Adrenal gland (tissue), 9 donors: ENCODE measurements at regions not wholly inside any gene's neighbourhood (a gene's known extent, or its start where the extent isn't known, plus 50 kb on each side); places are given as distances from the start of the nearest gene placed in this dataset.

Experiments
- DNase-seq, 7 donors: peaks; one replicate each; pipeline ENCODE4 v3.0.0-alpha.2; 2019 to 2020
- H3K27ac ChIP-seq, 5 donors: fragments of 200-600 bp; sonication (generic) in 4 of 5; 1 replicate in 3 of 5; 2 replicates in 2 of 5; pipeline versions ENCODE4 v1.5.1 to v1.8.0; 2016 to 2020; ENCODE audit warnings: mild to moderate bottlenecking in 1 of 5
- H3K27me3 ChIP-seq: fragments of 200-600 bp; 2 replicates; pipeline ENCODE4 v1.8.0; 2021
- H3K36me3 ChIP-seq, 2 donors: fragments of 200-600 bp; replicated peaks in 1 of 2; 1 replicate in 1 of 2; 2 replicates in 1 of 2; pipeline versions ENCODE4 v1.5.1 to v1.8.0; 2018 to 2022
- H3K4me1 ChIP-seq, 2 donors: fragments of 200-600 bp; replicated peaks in 1 of 2; 1 replicate in 1 of 2; 2 replicates in 1 of 2; pipeline versions ENCODE4 v1.5.1 to v1.8.0; 2018 to 2021
- H3K4me3 ChIP-seq, 4 donors: fragments of 200-600 bp; sonication (generic) in 3 of 4; one replicate each; pipeline ENCODE4 v1.5.1; 2016 to 2018
- H3K9me3 ChIP-seq, 3 donors: fragments of 200-600 bp; sonication (generic) in 1 of 3; replicated peaks in 1 of 3; 1 replicate in 2 of 3; 2 replicates in 1 of 3; pipeline versions ENCODE4 v1.5.1 to v1.8.0; 2016 to 2021
- CTCF ChIP-seq, 6 experiments: fragments of 450-650 bp in 4 of 6; fragments of 200-600 bp in 2 of 6; sonication (generic) in 1 of 6; IDR thresholded peaks; 1 replicate in 5 of 6; 2 replicates in 1 of 6; pipeline versions ENCODE4 v1.5.1 to v1.8.0; 2016 to 2021; ENCODE audit warnings: antibody characterized with exemption in 6 of 6, mild to moderate bottlenecking in 2 of 6, moderate library complexity in 1 of 6
- POLR2A ChIP-seq, 2 donors: fragments of 450-650 bp; IDR thresholded peaks; one replicate each; pipeline ENCODE4 v1.6.1; 2017; ENCODE audit warnings: antibody characterized with exemption in 2 of 2, mild to moderate bottlenecking in 2 of 2, moderate library complexity in 1 of 2
- WGBS, 4 donors: extraction: QIAGEN DNeasy Blood & Tissue Kit in 2 of 4; methylation state at CpG; one replicate each; pipeline versions ENCODE4 v1.1.5 to v1.1.7; 2013 to 2017; 5-methylcytosine and 5-hydroxymethylcytosine counted together
- intact Hi-C, 2 donors: fragments of 100-400 bp; cut with DNase I; formaldehyde crosslinking; loops; one replicate each; pipeline versions ENCODE4 v1.14.1 to v1.15.0; 2022 to 2023
- donor health status: healthy with polysubstance abuse.
- donor health status: Bipolar disorder and iron deficiency.
- donor health status: DM: yes; HTN: yes; CAD: no.
- donor health status: DM: no; HTN: no; CAD: no.
- donor health status: DM: no; HTN: no; CAD: no.

GRCh38 chr18:43682196-43682595, 404.9 kb upstream of the SYT4 start:
- H3K36me3 ChIP-seq: no peaks in the 10 kb centered on the region
- no peak for DNase-seq
- H3K4me3 ChIP-seq: no peak overlapping the region
- H3K27ac ChIP-seq: no peak overlapping the region
- H3K9me3 ChIP-seq: no peaks in the 10 kb centered on the region
- no peak for TF ChIP-seq POLR2A (IDR thresholded peaks at IDR 0.05)
- no peak for TF ChIP-seq CTCF (IDR thresholded peaks at IDR 0.05)
- no peaks in the 10 kb centered on the region for H3K27me3 ChIP-seq
- H3K4me1 ChIP-seq: no peaks in the 10 kb centered on the region
- intact Hi-C loops: no loop called here
- WGBS, 4 donors: 77 to 85% (median 79%) methylated on average over 7 of the region's 7 CpGs

- intact Hi-C loops: no loop called here
- WGBS, 4 donors: 88 to 96% (median 93%) methylated on average over 1 of the region's 1 CpG
- TF ChIP-seq POLR2A (IDR thresholded peaks at IDR 0.05) (no peak), CTCF (IDR thresholded peaks at IDR 0.05) (no peak)
- no peak overlapping the region for H3K27ac ChIP-seq
- H3K36me3 ChIP-seq: no peaks in the 10 kb centered on the region
- H3K9me3 ChIP-seq: no peaks in the 10 kb centered on the region
- no peaks in the 10 kb centered on the region for H3K27me3 ChIP-seq
- no peak for DNase-seq
- no peak overlapping the region for H3K4me3 ChIP-seq
- no peaks in the 10 kb centered on the region for H3K4me1 ChIP-seq
These were observed 409.4 kb upstream of the SYT4 start for GRCh38 chr18:43686709-43687108.

- intact Hi-C loops: no loop called here
- DNase-seq: no peak
- WGBS, 4 donors: 62 to 78% (median 77%) methylated on average over 4 of the region's 4 CpGs
- Histone ChIP-seq H3K4me3 (no peak overlapping the region), H3K36me3 (no peaks in the 10 kb centered on the region), H3K9me3 (peaks cover 0 to 4% (median 0%) of the 10 kb centered on the region in 3 donors), H3K27ac (no peak overlapping the region), H3K4me1 (no peaks in the 10 kb centered on the region), H3K27me3 (no peaks in the 10 kb centered on the region)
- TF ChIP-seq CTCF (IDR thresholded peaks at IDR 0.05) (no peak), POLR2A (IDR thresholded peaks at IDR 0.05) (no peak)
These were observed 414.9 kb upstream of the SYT4 start for GRCh38 chr18:43692099-43692690.

GRCh38 chr18:43702399-43702798, 425.1 kb upstream of the SYT4 start:
- Histone ChIP-seq H3K36me3 (no peaks in the 10 kb centered on the region), H3K27me3 (no peaks in the 10 kb centered on the region), H3K4me1 (no peaks in the 10 kb centered on the region), H3K9me3 (no peaks in the 10 kb centered on the region), H3K27ac (no peak overlapping the region), H3K4me3 (no peak overlapping the region)
- TF ChIP-seq POLR2A (IDR thresholded peaks at IDR 0.05) (no peak), CTCF (IDR thresholded peaks at IDR 0.05) (no peak)
- intact Hi-C loops: no loop called here
- WGBS, 4 donors: 75 to 81% (median 77%) methylated on average over 2 of the region's 2 CpGs
- no peak for DNase-seq
